ENCODE measurements at regions not wholly inside any gene's neighbourhood (a gene's known extent, or its start where the extent isn't known, plus 50 kb on each side); places are given as distances from the start of the nearest gene placed in this dataset.

DNA sequence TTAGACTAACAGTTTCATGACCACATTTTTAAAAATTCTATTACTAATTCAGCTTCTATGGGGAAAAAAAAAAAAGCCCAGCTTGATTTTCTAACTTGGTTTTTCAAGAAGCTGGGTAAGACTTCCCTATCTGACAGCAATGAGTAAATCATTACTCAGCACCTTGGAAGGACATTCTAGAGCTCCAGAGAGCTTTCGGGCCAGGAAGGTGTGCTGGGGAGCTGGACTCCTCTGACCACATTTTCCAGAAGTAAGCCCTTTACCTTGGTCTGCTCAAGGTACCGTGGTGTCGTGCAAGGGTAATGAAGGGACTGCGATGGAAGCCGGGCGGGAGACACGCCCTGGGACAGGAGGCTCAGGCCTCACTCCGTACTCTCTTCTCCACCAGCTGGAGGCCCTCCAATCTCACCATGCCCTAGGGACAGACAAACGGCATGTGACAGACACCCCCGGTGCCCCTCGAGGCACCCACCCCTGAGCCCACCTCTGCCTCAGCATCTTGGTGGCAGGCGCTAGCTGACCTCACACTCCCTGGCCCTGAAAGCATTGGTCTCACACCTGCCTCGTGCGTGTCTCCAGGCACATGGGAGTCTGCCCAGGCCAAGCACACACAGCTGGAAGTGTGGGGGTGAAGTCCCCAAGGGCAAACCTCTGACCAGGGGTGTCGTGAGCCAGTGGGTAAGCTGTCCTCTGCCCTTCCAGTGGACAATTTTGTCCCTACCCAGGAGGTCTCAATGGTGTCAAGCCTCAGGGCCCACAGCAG is 152.1 kb downstream of the OAT start:
- H3K36me3 Mint-ChIP-seq (ENCODE audit: insufficient read depth, unreplicated experiment) = no peaks in the 10 kb centered on the region
- TF ChIP-seq, protein P1, sequence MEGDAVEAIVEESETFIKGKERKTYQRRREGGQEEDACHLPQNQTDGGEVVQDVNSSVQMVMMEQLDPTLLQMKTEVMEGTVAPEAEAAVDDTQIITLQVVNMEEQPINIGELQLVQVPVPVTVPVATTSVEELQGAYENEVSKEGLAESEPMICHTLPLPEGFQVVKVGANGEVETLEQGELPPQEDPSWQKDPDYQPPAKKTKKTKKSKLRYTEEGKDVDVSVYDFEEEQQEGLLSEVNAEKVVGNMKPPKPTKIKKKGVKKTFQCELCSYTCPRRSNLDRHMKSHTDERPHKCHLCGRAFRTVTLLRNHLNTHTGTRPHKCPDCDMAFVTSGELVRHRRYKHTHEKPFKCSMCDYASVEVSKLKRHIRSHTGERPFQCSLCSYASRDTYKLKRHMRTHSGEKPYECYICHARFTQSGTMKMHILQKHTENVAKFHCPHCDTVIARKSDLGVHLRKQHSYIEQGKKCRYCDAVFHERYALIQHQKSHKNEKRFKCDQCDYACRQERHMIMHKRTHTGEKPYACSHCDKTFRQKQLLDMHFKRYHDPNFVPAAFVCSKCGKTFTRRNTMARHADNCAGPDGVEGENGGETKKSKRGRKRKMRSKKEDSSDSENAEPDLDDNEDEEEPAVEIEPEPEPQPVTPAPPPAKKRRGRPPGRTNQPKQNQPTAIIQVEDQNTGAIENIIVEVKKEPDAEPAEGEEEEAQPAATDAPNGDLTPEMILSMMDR (IDR thresholded peaks at IDR 0.05; ENCODE audit: unreplicated experiment) = no peak
- intact Hi-C loops (cut with micrococcal nuclease) = no loop called here
- H3K4me3 Mint-ChIP-seq (ENCODE audit: unreplicated experiment) = no peak overlapping the region
- CTCF ChIA-PET = interaction anchor here (1.1 to 1.2 kb wide), 2 partner anchors 13 to 23 kb away, joined by 3 to 4 read pairs; no protein-coding TSS in a partner anchor
- POLR2A ChIA-PET = interaction anchor here (0.7 kb wide), 1 partner anchor 112 kb away, joined by 5 read pairs; no protein-coding TSS in a partner anchor
- no peak overlapping the region for H3K27ac Mint-ChIP-seq (ENCODE audit: low read depth, unreplicated experiment)
- BruUV-seq (replicated peaks) = no TSS peak
- H3K9me3 Mint-ChIP-seq (ENCODE audit: unreplicated experiment) = peaks cover 5% of the 10 kb centered on the region
- peaks cover 18% of the 10 kb centered on the region for H3K27me3 Mint-ChIP-seq (ENCODE audit: insufficient read depth, unreplicated experiment)
- H3K4me1 Mint-ChIP-seq (ENCODE audit: insufficient read depth, unreplicated experiment) = no peaks in the 10 kb centered on the region
- peak; percentile 13 for DNase-seq (ENCODE audit: unreplicated experiment)

DNA sequence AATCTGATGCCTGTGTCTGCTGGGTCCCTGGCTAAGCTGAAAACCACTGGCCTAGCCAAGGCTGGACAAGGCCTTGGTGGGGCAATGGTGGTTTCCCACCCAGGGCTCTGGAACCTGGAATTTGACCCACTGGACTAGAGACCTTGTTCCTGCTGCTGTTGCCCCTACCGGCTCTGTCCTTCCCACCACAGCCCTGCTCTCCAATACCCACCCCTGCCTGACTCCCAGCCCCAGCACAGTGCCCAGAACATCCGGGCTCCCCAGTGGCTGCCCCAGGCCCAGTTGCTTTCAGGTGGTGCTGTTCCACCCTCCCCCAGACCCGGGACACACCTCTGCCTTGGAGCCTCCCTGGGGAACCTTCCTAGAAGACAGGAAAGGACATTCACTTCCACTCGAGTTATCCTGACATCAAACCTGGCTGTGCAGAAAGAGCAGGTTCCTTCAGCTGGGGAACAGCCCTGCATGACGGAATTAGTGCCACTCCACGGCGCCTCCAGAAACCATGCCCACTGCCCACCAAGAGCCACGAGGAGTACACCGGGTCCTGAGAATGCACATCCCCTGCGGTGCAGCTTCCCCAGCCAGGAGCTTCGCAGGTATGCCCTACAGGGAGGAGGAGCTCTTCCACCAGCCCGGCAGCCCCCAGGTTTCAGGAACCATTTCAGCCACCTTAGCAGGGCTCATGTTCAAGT is 152.8 kb downstream of the OAT start:
- intact Hi-C loops (cut with micrococcal nuclease) = no loop called here
- BruUV-seq (replicated peaks) = no TSS peak
- CTCF ChIA-PET = interaction anchor here (1.1 to 1.2 kb wide), 2 partner anchors 14 to 24 kb away, joined by 3 to 4 read pairs; no protein-coding TSS in a partner anchor
- no peaks in the 10 kb centered on the region for H3K4me1 Mint-ChIP-seq (ENCODE audit: insufficient read depth, unreplicated experiment)
- DNase-seq (ENCODE audit: unreplicated experiment) = no peak
- TF ChIP-seq, protein P1 (IDR thresholded peaks at IDR 0.05; ENCODE audit: unreplicated experiment) = no peak
- H3K27me3 Mint-ChIP-seq (ENCODE audit: insufficient read depth, unreplicated experiment) = peaks cover 18% of the 10 kb centered on the region
- no peaks in the 10 kb centered on the region for H3K9me3 Mint-ChIP-seq (ENCODE audit: unreplicated experiment)
- H3K36me3 Mint-ChIP-seq (ENCODE audit: insufficient read depth, unreplicated experiment) = no peaks in the 10 kb centered on the region
- POLR2A ChIA-PET = interaction anchor here (0.7 kb wide), 1 partner anchor 113 kb away, joined by 5 read pairs; no protein-coding TSS in a partner anchor
- no peak overlapping the region for H3K4me3 Mint-ChIP-seq (ENCODE audit: unreplicated experiment)
- no peak overlapping the region for H3K27ac Mint-ChIP-seq (ENCODE audit: low read depth, unreplicated experiment)

DNA sequence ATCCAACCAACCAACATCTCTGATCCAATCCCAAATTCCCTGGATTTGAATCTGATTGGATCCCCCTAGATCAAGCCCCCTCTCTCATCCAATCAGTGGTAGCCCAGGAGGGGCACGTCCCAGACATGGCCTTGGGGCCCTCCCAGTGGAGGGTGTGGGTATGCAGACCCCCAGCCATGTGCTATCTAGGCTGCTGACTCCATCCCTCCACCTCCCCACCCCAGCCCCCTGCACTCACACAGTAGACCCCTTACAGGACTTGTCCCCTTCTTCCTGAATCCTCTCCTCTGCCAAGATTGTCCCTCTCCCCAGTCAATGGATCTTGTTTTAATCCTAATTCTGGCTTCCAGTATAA is 153.4 kb downstream of the OAT start:
- intact Hi-C loops (cut with micrococcal nuclease) = no loop called here
- H3K4me1 Mint-ChIP-seq (ENCODE audit: insufficient read depth, unreplicated experiment) = no peaks in the 10 kb centered on the region
- H3K4me3 Mint-ChIP-seq (ENCODE audit: unreplicated experiment) = no peak overlapping the region
- TF ChIP-seq, protein P1 (IDR thresholded peaks at IDR 0.05; ENCODE audit: unreplicated experiment) = no peak
- CTCF ChIA-PET = no interaction called here
- no peak for DNase-seq (ENCODE audit: unreplicated experiment)
- H3K9me3 Mint-ChIP-seq (ENCODE audit: unreplicated experiment) = no peaks in the 10 kb centered on the region
- no peaks in the 10 kb centered on the region for H3K36me3 Mint-ChIP-seq (ENCODE audit: insufficient read depth, unreplicated experiment)
- no peak overlapping the region for H3K27ac Mint-ChIP-seq (ENCODE audit: low read depth, unreplicated experiment)
- POLR2A ChIA-PET = no interaction called here
- no TSS peak for BruUV-seq (replicated peaks)
- H3K27me3 Mint-ChIP-seq (ENCODE audit: insufficient read depth, unreplicated experiment) = peaks cover 18% of the 10 kb centered on the region

DNA sequence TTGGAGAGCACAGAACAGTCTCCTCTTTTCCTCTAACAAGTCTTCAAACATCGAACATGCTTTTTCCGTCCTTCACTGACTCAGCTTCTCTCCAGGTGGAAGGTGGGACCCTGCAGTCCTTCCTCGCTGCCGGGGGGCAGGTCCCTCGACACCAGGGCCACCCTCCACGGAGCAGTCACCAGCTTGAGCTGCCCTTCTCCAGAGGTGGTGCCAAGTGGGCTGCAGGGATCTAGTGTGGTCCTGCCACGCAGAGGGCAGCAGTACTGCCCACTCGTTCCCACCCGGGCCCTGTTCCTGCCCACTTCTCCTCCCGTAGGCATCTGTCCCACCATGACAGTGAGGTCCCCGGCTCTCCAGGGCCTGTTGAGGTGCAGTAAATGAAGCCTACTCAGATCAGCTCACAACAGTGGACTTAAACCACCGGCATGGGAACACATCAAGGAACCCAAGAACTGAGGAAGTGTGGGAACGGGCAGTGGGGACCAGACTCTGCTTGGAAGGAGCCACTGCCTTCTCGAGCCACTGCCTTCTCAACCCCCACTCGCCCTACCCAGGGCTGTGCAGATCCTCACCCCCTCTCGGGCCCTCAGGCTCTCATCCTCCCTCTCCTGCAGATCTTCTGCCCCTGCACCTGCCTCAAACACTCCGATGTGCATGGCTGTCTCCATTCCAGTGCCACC is 153.9 kb downstream of the OAT start:
- Mint-ChIP-seq H3K36me3 (ENCODE audit: insufficient read depth, unreplicated experiment) (no peaks in the 10 kb centered on the region), H3K27ac (ENCODE audit: low read depth, unreplicated experiment) (no peak overlapping the region), H3K4me1 (ENCODE audit: insufficient read depth, unreplicated experiment) (no peaks in the 10 kb centered on the region), H3K4me3 (ENCODE audit: unreplicated experiment) (no peak overlapping the region), H3K27me3 (ENCODE audit: insufficient read depth, unreplicated experiment) (peaks cover 18% of the 10 kb centered on the region), H3K9me3 (ENCODE audit: unreplicated experiment) (no peaks in the 10 kb centered on the region)
- no TSS peak for BruUV-seq (replicated peaks)
- ChIA-PET POLR2A (no interaction called here), CTCF (interaction anchor here (0.6 kb wide), 1 partner anchor 698 kb away, joined by 4 read pairs; no protein-coding TSS in a partner anchor)
- intact Hi-C loops (cut with micrococcal nuclease) = no loop called here
- TF ChIP-seq, protein P1 (IDR thresholded peaks at IDR 0.05; ENCODE audit: unreplicated experiment) = no peak
- DNase-seq (ENCODE audit: unreplicated experiment) = no peak

Data from MCF 10A (cell line).